ENCODE measurements at regions not wholly inside any gene's neighbourhood (a gene's known extent, or its start where the extent isn't known, plus 50 kb on each side); places are given as distances from the start of the nearest gene placed in this dataset.

DNA sequence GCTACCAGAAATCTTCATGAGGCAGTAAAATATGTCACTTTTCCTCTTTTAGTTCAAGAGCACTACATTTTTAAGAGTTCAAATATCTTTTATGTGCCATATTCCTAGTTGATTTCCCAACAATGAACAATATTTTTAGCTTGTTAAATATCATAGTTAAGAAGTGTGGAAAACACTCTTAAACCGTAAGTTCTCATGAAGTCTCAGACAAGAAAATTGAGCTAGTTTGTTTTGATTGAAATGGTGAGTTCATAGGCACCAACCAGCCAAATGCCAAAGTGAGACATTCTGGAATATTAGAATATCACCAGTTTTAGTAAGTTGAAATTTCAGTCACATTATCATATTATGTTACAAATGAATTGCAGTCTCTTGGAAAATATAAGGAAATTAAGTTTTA is 277.2 kb upstream of the HSF2 start:
- TF ChIP-seq, protein P1, sequence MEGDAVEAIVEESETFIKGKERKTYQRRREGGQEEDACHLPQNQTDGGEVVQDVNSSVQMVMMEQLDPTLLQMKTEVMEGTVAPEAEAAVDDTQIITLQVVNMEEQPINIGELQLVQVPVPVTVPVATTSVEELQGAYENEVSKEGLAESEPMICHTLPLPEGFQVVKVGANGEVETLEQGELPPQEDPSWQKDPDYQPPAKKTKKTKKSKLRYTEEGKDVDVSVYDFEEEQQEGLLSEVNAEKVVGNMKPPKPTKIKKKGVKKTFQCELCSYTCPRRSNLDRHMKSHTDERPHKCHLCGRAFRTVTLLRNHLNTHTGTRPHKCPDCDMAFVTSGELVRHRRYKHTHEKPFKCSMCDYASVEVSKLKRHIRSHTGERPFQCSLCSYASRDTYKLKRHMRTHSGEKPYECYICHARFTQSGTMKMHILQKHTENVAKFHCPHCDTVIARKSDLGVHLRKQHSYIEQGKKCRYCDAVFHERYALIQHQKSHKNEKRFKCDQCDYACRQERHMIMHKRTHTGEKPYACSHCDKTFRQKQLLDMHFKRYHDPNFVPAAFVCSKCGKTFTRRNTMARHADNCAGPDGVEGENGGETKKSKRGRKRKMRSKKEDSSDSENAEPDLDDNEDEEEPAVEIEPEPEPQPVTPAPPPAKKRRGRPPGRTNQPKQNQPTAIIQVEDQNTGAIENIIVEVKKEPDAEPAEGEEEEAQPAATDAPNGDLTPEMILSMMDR (IDR thresholded peaks at IDR 0.05): no peak
- TF ChIP-seq RNF2 (IDR thresholded peaks at IDR 0.05; ENCODE audit: borderline replicate concordance, low read depth) (no peak), JUN (IDR thresholded peaks at IDR 0.05) (no peak), FOSL2 (IDR thresholded peaks at IDR 0.05) (no peak), FOSL2 (CRISPR knock-in tag; IDR thresholded peaks at IDR 0.05) (no peak), ZNF302 (CRISPR knock-in tag; IDR thresholded peaks at IDR 0.05) (no peak), POLR2A (IDR thresholded peaks at IDR 0.05; ENCODE audit: low read length) (no peak), EP300 (IDR thresholded peaks at IDR 0.05) (no peak)
- TF ChIP-seq, protein P2, sequence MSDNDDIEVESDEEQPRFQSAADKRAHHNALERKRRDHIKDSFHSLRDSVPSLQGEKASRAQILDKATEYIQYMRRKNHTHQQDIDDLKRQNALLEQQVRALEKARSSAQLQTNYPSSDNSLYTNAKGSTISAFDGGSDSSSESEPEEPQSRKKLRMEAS (IDR thresholded peaks at IDR 0.05): no peak
- TF ChIP-seq, protein P3, sequence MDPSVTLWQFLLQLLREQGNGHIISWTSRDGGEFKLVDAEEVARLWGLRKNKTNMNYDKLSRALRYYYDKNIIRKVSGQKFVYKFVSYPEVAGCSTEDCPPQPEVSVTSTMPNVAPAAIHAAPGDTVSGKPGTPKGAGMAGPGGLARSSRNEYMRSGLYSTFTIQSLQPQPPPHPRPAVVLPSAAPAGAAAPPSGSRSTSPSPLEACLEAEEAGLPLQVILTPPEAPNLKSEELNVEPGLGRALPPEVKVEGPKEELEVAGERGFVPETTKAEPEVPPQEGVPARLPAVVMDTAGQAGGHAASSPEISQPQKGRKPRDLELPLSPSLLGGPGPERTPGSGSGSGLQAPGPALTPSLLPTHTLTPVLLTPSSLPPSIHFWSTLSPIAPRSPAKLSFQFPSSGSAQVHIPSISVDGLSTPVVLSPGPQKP (IDR thresholded peaks at IDR 0.05; ENCODE audit: low read depth, low read length): no peak
- TF ChIP-seq, protein P4, sequence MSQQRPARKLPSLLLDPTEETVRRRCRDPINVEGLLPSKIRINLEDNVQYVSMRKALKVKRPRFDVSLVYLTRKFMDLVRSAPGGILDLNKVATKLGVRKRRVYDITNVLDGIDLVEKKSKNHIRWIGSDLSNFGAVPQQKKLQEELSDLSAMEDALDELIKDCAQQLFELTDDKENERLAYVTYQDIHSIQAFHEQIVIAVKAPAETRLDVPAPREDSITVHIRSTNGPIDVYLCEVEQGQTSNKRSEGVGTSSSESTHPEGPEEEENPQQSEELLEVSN (IDR thresholded peaks at IDR 0.05; ENCODE audit: borderline replicate concordance, low read depth): no peak

Measured in A549 (cell line).